ENCODE measurements at regions not wholly inside any gene's neighbourhood (a gene's known extent, or its start where the extent isn't known, plus 50 kb on each side); places are given as distances from the start of the nearest gene placed in this dataset.

DNA sequence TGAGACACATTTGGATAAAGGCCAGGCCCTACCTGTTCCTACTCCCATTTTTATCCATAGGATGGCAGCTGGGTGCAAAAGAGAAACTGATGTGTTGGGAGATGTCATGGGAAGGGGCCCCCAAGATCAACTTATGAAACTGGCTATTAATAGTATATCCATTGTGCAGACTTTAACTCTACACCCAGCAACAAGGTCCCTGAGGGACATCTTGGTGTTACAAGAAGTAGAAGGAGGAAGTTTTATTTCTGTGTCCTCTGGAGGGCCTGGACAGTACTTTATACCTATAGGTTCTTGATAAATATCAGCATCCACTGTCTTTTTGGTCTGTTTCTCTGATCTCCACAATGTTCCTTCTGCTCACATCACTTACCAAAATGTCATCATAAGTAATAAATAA, 84.6 kb downstream of the BTG1 start:
- TF ChIP-seq, protein P1, sequence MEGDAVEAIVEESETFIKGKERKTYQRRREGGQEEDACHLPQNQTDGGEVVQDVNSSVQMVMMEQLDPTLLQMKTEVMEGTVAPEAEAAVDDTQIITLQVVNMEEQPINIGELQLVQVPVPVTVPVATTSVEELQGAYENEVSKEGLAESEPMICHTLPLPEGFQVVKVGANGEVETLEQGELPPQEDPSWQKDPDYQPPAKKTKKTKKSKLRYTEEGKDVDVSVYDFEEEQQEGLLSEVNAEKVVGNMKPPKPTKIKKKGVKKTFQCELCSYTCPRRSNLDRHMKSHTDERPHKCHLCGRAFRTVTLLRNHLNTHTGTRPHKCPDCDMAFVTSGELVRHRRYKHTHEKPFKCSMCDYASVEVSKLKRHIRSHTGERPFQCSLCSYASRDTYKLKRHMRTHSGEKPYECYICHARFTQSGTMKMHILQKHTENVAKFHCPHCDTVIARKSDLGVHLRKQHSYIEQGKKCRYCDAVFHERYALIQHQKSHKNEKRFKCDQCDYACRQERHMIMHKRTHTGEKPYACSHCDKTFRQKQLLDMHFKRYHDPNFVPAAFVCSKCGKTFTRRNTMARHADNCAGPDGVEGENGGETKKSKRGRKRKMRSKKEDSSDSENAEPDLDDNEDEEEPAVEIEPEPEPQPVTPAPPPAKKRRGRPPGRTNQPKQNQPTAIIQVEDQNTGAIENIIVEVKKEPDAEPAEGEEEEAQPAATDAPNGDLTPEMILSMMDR (IDR thresholded peaks at IDR 0.05): no peak

GRCh38 chr12:92059960-92060359, 85.7 kb downstream of the BTG1 start:
- TF ChIP-seq, protein P1 (IDR thresholded peaks at IDR 0.05): no peak

GRCh38 chr12:92058664-92059063, 87.0 kb downstream of the BTG1 start:
- TF ChIP-seq, protein P1 (IDR thresholded peaks at IDR 0.05): no peak

- TF ChIP-seq, protein P1 (IDR thresholded peaks at IDR 0.05): no peak
Observed at GRCh38 chr12:92056290-92056689, 89.4 kb downstream of the BTG1 start.

DNA sequence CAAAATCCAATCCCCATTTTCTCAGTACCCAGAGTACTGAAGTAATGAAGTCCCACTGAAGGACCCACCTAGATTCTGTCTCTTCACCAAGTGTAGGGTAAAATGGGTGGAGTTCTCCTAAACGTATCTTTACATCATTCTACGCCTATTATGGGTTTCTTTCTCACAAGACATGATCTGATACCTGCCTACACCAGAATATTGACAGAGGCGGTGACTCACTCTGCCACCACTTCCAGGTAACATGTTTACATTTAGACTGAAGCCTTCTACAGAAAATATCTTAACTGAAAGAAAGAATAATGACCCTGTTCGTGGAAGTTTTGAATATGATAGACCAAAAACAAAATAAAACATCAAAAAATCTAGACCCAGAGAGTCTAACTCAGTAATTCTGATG, 89.8 kb downstream of the BTG1 start:
- TF ChIP-seq, protein P1 (IDR thresholded peaks at IDR 0.05): no peak

- TF ChIP-seq, protein P1 (IDR thresholded peaks at IDR 0.05): no peak
Observed at GRCh38 chr12:92051441-92051840, 94.2 kb downstream of the BTG1 start.

- TF ChIP-seq, protein P1 (IDR thresholded peaks at IDR 0.05): no peak
Observed at GRCh38 chr12:92049403-92049802, 96.2 kb downstream of the BTG1 start.

GRCh38 chr12:92047393-92047826, 98.2 kb downstream of the BTG1 start:
- TF ChIP-seq, protein P1 (IDR thresholded peaks at IDR 0.05): no peak
